Gastroesophageal sphincter (tissue), 4 donors: ENCODE measurements at regions not wholly inside any gene's neighbourhood (a gene's known extent, or its start where the extent isn't known, plus 50 kb on each side); places are given as distances from the start of the nearest gene placed in this dataset.

Experiments
- ATAC-seq: fragments of 150-250 bp; one replicate; pipeline ENCODE4 v1.9.1; 2016; ENCODE audit warnings: mild to moderate bottlenecking, moderate library complexity
- H3K27ac ChIP-seq, 4 donors: fragments of 200-600 bp; sonication (generic) in 3 of 4; 1 replicate in 3 of 4; 2 replicates in 1 of 4; pipeline ENCODE4 v1.5.1; 2016 to 2019
- H3K27me3 ChIP-seq: fragments of 200-600 bp; sonication (generic); one replicate; pipeline ENCODE4 v1.5.1; 2019
- H3K36me3 ChIP-seq, 2 donors: fragments of 200-600 bp; sonication (generic); one replicate each; pipeline ENCODE4 v1.5.1; 2019; ENCODE audit warnings: control low read depth in 1 of 2
- H3K4me1 ChIP-seq, 3 donors: fragments of 200-600 bp; sonication (generic); 1 replicate in 2 of 3; 2 replicates in 1 of 3; pipeline ENCODE4 v1.5.1; 2016 to 2019; ENCODE audit warnings: control low read depth in 2 of 3
- H3K4me3 ChIP-seq, 2 donors: fragments of 200-600 bp; sonication (generic); one replicate each; pipeline ENCODE4 v1.5.1; 2019; ENCODE audit warnings: mild to moderate bottlenecking in 1 of 2, moderate library complexity in 1 of 2
- H3K9me3 ChIP-seq, 3 donors: fragments of 200-600 bp; sonication (generic); one replicate each; pipeline ENCODE4 v1.5.1; 2017 to 2019; ENCODE audit warnings: control low read depth in 2 of 3
- CTCF ChIP-seq, 4 experiments: fragments of 200-600 bp in 2 of 4; fragments of 450-650 bp in 2 of 4; sonication (generic) in 1 of 4; IDR thresholded peaks; one replicate each; pipeline ENCODE4 v1.5.1; 2017 to 2019; ENCODE audit warnings: antibody characterized with exemption in 4 of 4, mild to moderate bottlenecking in 2 of 4, moderate library complexity in 2 of 4
- EP300 ChIP-seq: sonication (generic); formaldehyde crosslinking; IDR thresholded peaks from one replicate; pipeline ENCODE4 v1.6.1; 2017; ENCODE audit warnings: antibody characterized with exemption, mild to moderate bottlenecking
- POLR2A ChIP-seq, 2 donors: fragments of 450-650 bp; IDR thresholded peaks; one replicate each; pipeline ENCODE4 v1.6.1; 2017; ENCODE audit warnings: antibody characterized with exemption in 2 of 2, mild to moderate bottlenecking in 2 of 2, moderate library complexity in 1 of 2
- POLR2AphosphoS5 ChIP-seq: sonication (generic); formaldehyde crosslinking; IDR thresholded peaks from one replicate; pipeline ENCODE4 v1.6.1; 2017; ENCODE audit warnings: antibody characterized with exemption
- WGBS, 2 donors: methylation state at CpG; one replicate each; pipeline ENCODE4 v1.1.5; 2018; ENCODE audit warnings: low coverage in 1 of 2; 5-methylcytosine and 5-hydroxymethylcytosine counted together

GRCh38 chr18:55031164-55031563 is 71.9 kb upstream of the CCDC68 start:
- TF ChIP-seq EP300: no peak
- no peak for TF ChIP-seq POLR2AphosphoS5
- no peak for TF ChIP-seq CTCF (IDR thresholded peaks at IDR 0.05)
- no peak for TF ChIP-seq POLR2A (IDR thresholded peaks at IDR 0.05)
- Histone ChIP-seq H3K4me3 (no peak overlapping the region), H3K4me1 (no peaks in the 10 kb centered on the region), H3K27ac (no peak overlapping the region), H3K27me3 (no peaks in the 10 kb centered on the region), H3K36me3 (no peaks in the 10 kb centered on the region), H3K9me3 (no peaks in the 10 kb centered on the region)
- 43 to 50% methylated on average over 2 of the region's 2 CpGs for WGBS, 2 donors
- ATAC-seq: no peak

- TF ChIP-seq POLR2AphosphoS5 (no peak), EP300 (no peak), POLR2A (IDR thresholded peaks at IDR 0.05) (no peak), CTCF (IDR thresholded peaks at IDR 0.05) (no peak)
- Histone ChIP-seq H3K27me3 (no peaks in the 10 kb centered on the region), H3K4me1 (no peaks in the 10 kb centered on the region), H3K4me3 (no peak overlapping the region), H3K27ac (no peak overlapping the region), H3K9me3 (no peaks in the 10 kb centered on the region), H3K36me3 (no peaks in the 10 kb centered on the region)
- ATAC-seq: no peak
Observed at GRCh38 chr18:55024564-55024963, 65.3 kb upstream of the CCDC68 start.

DNA sequence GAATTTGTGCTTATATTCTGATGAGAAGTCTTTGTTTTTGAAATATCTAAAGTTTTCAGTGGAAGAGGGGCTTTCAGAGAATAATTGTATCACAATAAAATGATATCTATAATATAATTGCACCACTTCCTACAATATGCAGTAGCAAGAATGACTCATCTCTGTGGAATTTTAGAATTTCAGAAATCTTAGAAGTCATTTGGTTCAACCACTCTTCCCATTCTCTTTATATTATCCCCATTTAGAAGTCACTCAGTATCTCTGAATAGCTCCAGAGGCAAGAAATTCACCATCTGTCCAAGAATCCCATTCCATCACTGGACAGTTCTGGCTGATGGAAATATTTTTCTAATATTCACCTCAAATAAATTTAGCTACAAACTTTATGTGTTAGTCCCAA is 59.3 kb upstream of the CCDC68 start:
- TF ChIP-seq CTCF (IDR thresholded peaks at IDR 0.05) (no peak), POLR2A (IDR thresholded peaks at IDR 0.05) (no peak), POLR2AphosphoS5 (no peak), EP300 (no peak)
- H3K27me3 ChIP-seq: no peaks in the 10 kb centered on the region
- H3K27ac ChIP-seq: no peak overlapping the region
- H3K4me1 ChIP-seq: no peaks in the 10 kb centered on the region
- H3K36me3 ChIP-seq: no peaks in the 10 kb centered on the region
- no peaks in the 10 kb centered on the region for H3K9me3 ChIP-seq
- no peak overlapping the region for H3K4me3 ChIP-seq
- ATAC-seq: no peak

- no peaks in the 10 kb centered on the region for H3K9me3 ChIP-seq
- WGBS, 2 donors: 94 to 96% methylated on average over 3 of the region's 3 CpGs
- no peaks in the 10 kb centered on the region for H3K4me1 ChIP-seq
- no peak overlapping the region for H3K27ac ChIP-seq
- H3K36me3 ChIP-seq: no peaks in the 10 kb centered on the region
- H3K27me3 ChIP-seq: no peaks in the 10 kb centered on the region
- TF ChIP-seq CTCF (IDR thresholded peaks at IDR 0.05) (no peak), EP300 (no peak), POLR2A (IDR thresholded peaks at IDR 0.05) (no peak), POLR2AphosphoS5 (no peak)
- H3K4me3 ChIP-seq: no peak overlapping the region
- no peak for ATAC-seq
Observed at GRCh38 chr18:55014095-55014494, 54.8 kb upstream of the CCDC68 start.

DNA sequence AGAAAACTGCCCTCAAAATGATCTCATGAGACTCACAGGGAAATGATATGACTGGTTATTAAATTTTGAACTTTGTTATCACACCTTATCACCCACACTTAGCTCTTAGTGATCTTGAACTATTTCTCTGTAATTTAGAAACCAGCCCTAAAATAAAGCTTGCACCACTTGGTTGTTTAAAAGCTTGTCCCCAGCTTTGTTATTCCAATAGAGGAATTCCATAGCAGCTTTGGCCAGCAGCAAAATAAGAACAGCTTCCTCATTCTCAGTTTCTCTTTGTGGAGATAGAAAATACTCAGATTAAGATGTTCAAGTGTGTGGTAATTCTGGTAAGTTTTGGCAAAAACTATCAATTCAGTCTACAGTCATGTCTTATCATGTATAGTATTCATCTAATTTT is 54.4 kb upstream of the CCDC68 start:
- no peaks in the 10 kb centered on the region for H3K27me3 ChIP-seq
- no peak for ATAC-seq
- H3K4me1 ChIP-seq: no peaks in the 10 kb centered on the region
- no peaks in the 10 kb centered on the region for H3K36me3 ChIP-seq
- TF ChIP-seq POLR2AphosphoS5 (no peak), EP300 (no peak), CTCF (IDR thresholded peaks at IDR 0.05) (no peak), POLR2A (IDR thresholded peaks at IDR 0.05) (no peak)
- no peaks in the 10 kb centered on the region for H3K9me3 ChIP-seq
- no peak overlapping the region for H3K27ac ChIP-seq
- H3K4me3 ChIP-seq: no peak overlapping the region
